ENCODE measurements at regions not wholly inside any gene's neighbourhood (a gene's known extent, or its start where the extent isn't known, plus 50 kb on each side); places are given as distances from the start of the nearest gene placed in this dataset.
"Not testable (repeated sequence)": the region's sequence is repeated elsewhere in the genome, so short reads cannot be mapped to it uniquely, and the experiment has no call there.

DNA sequence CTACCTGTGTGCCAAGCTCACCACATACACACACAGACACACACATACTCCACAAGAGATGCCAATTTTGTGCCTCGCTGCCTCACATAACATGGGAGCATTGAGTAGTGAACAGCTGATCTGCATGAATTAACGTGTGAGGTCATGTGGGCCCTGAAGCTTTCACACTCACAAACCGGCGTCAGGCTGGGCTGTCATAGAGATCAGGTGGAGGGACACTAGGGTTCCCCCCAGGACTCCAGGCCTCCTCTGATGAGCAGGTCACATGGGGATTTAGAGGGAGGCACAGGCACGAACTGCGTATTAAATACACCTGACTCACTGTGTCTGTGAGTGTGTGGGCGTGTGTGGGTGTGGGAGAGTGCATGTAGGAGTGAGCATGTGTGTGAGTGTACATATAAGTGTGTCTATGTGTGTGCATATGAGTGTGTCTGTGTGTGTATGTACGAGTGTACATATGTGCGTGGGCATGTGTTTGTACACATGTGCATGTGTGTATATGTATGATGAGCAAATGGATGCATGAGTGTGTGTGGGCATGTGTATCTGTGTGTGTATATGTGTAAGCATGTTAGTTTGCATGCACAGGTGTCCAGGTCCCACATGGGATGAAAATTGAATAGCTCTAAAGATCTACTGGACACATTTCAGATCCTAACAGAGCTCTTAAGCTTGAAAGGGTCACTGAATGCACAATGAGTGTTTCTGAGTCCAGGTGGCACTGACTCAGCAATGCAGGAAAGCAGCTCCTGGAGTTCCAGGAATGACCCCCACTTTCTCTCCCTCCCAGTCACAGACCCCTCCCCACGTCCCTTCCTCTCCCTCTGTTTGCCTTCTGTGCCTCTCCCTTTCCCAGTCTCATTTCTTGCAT is 336.6 kb downstream of the PREX1 start:
- no peak for DNase-seq

DNA sequence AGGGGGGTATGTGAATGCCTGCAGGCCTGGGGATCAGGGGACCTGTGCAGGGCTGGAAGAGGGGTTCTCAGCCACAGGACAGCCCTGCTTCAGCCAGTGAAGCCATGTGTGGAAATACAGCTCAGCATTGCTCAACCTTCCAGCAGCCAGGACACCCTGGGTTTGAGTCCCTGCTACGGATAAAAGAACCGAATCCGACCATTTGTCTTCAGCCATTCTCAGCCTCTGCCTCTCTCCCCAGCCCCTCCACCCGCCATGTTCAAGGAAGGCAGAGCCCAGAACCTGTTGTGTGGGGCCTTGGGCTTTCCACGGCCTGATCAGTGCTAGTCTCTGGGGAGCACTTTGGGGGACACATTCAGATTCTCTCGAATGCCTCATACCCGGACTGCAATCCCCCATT is 337.5 kb downstream of the PREX1 start:
- DNase-seq, result not testable (repeated sequence)

DNA sequence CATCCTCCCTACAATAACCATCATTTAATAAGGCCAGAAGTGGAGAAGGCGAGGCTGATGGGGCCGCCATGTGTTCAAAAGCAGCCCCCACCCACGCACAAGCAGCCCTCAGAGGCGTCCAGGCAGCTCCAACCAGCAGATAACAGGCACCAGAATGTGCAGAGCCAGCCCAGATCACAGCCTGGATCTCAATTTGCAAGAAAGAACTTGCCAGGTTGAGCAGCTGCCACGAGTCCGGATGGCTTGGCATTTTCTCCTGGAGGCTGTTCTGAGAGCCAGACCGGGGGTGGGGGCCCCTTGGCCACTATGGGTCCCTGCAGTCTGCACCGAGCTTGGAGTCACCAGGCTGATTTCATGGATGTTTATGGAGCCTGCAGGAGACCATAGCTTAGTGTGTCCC is 338.1 kb downstream of the PREX1 start:
- peak; percentile 15 for DNase-seq

DNA sequence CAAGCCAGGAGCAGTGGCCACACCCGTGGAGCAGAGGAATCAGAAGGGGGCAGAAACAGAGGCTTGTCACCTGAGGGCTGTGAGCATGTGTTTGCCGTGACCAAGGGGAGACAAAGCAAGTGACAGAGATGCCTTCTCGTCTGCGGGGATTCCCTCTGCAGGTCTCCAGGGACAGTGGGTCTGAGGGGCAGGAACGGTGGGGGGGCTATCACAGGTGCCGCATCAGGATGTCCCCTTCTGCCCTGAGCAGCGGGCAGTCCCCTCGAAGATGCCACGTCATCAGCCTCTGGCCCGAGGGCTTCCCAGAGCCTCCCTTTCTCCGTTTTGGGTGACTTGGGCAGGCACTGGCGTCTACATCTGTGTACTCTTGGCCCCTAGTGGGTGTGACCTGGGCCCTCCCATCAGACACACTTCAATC is 338.7 kb downstream of the PREX1 start:
- no peak for DNase-seq

DNA sequence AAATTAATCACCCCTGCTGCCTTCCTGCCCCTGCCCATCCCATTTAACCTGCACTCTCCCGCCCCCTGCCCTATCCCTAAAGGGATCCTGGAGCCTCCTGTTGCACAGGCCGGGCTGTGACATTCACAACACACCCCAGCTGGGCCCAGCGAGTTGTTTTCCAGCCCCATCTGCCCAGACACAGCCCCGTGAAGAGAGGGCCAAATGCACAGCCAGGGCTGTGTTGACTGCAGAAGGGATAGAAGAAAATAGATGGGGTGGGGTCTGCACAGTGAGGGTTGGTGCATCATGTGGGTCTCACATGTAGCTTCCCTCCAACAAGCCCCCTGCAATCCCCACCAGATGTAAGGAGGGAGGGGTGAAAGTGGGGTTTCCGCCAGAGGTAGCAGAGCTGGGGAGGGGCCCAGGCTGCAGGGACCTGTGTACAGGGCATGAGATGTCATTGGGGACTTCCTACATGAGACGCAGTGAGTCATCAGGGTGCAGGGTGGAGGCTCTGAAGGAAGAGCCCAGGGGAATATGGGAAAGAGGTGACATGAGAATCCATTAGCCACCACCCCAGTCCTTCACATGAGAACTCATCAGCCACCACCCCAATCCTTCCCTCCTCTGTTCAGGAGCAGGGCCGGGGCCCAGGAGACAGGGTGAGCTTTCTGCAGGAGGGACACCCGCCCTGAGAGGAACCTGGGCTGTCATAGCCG is 339.3 kb downstream of the PREX1 start:
- DNase-seq, result not testable (repeated sequence)

DNA sequence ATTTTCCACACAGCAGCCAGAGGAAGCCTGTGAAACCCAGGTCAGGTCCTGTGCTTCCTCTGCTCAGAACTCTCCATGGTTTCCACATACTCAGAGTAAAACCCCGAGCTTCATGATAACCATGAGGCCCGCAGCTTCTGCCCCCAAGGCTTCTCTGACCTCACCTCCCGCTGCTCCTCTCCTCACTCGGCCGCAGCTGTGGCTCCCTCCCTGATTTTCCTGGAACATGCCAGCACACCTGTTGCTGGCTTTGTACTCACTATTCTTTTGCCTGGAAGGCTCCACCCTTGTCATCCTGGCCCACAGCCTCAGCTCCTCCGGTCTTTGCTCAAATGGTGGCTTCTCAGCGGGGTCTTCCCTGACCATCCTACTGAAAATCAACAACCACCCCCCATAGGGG is 341.7 kb downstream of the PREX1 start:
- DNase-seq, result no peak

DNA sequence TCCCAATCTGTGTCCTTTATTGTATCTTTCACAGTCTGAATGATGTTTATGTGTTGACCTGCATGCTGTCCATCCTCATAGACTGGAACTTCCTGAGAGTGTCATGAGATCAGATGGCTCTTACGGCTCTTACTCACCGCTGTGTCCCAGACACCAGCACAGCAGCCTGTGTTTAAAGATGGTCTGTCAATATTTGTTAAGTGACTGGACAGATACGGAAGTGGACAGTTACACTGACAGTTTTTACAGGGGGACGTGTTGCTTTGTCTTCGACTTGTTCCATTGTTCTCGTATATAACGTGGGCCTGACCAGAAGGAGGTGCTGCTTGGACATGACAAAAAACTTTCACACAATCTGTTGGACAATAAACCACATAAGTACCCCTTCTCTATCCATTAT is 342.6 kb downstream of the PREX1 start:
- DNase-seq, result not testable (repeated sequence)

DNA sequence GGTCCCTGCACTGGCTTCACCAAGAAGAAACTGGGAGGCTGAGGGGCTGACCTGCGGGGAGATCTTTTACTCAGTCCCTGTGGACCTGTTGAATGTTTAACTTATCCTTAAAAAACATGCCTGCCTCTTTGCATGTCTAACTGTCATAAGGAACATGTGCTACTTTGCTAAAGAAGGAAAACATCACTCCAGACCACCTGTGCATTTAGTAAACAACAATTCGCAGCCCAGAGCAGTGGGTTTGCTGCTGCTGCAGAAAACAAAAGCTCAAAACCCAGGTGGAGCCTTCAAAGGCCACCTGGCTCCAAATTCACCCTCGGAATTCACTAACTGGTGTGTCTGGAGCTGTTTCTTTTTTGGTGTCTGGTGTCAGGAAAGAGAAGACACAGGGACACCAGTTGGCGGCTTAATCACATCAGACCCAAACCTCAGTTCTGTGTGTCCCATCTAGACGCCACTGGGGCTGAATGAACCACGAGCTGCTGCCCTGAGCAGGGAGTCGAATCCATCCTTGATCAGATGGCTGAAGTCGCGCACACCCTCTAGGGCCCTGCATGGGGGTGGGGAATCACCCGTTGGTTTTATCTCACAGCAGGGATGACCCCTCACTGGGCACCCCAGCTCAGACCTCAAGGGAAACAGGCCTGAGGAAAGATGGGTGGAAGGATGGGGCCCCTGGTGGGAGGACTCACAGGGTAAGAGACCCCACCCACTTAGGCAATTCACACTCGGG is 344.3 kb downstream of the PREX1 start:
- no peak for DNase-seq

DNA sequence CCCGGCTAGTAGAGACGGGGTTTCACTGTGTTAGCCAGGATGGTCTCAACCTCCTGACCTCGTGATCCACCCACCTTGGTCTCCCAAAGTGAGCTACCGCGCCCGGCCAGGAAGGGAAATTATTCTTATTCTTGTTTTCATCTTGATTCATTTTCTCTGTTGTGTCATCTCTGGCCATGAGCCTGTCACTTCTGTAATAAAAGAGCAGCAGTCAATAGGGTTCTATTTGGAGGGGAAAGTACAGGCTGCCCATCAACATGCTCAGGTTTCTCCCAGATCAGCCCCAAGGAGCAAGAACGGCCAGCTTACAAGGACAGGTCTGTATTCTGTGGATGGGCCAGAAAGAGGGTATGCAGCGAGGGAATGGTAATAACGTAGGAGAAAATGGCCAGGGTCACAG is 345.0 kb downstream of the PREX1 start:
- no peak for DNase-seq

DNA sequence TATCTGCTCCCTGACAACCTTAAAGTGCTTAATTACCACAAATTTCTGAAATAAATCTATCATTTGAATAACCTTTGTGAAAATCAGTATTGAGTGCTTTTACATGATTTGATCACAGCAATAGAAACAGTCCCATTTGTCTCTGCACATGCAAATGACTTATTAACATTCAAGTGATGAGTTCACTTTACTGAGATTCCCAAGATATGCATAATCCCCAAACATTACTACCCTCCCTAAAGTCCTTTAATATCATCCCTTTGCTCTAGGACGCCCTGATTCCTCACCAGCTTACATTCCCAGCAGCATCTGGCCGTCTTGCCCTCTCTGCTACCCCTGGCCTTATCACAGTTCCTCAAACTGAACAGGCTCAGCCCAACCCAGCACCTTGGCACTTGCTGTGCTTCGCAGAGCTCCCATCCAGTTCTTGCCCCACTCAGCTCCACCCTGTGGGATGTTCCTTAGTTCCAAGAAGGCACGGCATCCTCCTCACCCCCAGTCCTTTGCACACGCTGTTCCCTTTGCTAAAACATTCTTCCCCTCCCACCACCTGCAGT is 347.5 kb downstream of the PREX1 start:
- DNase-seq, result no peak

DNA sequence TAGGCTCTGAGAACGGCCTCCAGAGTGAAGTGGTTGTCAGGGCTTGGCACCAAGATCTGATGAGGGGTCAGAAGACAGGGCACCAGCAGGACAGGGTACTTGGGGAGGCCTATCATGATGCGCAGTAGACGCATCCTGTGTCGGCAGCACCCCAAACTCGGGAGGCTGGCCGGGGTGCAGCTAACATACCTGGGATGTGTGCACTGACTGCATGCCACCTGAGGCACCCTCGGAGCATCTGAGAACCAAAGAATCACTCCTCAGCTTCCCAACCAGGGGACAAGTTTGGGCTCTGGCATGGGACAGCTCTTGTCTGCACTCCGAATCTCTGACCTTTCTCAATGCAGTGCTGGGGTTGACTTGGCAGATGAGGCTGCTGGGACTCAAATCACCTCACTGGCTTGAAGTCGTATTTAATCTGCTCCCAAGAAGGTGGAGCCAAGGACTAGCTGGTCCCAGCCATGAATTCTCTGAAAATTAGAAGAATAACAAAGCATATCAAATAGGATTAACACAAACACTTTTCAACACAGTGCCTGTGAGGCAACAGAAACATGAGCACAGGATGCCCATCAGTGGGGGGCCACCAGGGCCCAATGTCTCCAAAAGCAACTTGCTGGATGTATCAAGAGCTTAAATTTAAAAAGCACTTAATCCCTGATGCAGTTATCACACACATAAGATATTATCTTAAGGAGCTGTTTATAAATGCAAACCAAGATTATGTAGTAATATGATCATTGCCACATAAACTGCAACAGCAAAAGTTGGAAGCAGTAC is 348.8 kb downstream of the PREX1 start:
- DNase-seq, result no peak

DNA sequence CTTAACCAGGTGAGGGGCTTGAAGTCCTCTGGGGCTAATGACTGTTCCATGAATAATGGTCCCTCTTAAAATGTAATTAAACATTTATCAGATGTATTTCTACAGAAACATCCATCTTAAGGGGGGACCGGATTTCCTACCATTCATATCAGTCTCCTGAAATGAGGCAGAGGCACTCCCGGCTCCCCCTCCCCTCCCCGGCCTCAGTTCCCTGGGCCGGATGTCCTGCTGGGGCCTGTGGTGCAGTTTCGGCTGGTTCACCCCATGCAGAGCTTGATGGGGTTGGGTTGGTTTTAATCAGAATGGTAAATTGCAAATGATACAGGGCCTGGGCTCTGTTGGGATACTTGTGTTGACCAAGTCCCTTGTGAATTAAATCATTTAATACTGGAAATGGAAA is 349.4 kb downstream of the PREX1 start:
- DNase-seq, result no peak

DNA sequence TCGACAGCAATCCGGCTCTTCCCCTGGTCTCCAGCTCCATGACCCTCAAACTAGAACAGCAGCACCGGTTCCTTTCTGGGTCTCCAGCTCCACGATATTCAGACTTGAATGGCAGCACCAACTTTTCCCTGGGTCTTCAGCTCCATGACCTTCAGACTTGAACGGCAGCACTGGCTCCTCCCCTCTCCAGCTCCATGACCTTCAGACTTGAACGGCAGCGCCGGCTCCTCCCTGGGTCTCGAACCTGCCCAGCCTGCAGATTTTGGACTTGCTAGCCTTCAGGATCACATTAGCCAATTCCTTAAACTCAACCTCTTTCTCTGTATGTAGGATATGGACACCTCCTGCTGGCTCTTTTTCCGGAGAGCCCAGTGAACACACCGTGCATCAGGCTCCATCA is 350.9 kb downstream of the PREX1 start:
- no peak for DNase-seq

DNA sequence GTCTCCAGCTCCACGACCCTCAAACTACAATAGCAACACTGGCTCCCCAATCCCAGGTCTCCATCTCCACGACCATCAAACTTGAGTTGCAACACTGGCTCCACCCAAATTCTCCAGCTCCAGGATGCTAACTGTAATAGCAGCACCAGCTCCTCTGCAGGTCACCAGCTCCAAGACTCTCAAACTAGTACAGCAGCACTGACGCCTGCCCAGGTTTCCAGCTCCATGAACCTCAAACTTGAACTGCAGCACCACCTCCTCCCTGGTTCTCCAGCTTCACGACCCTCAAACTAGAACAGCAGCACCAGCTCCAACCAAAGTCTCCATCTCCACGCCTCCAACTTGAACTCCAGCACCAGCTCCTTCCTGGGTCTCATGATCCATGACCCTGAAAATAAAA is 353.8 kb downstream of the PREX1 start:
- no peak for DNase-seq

DNA sequence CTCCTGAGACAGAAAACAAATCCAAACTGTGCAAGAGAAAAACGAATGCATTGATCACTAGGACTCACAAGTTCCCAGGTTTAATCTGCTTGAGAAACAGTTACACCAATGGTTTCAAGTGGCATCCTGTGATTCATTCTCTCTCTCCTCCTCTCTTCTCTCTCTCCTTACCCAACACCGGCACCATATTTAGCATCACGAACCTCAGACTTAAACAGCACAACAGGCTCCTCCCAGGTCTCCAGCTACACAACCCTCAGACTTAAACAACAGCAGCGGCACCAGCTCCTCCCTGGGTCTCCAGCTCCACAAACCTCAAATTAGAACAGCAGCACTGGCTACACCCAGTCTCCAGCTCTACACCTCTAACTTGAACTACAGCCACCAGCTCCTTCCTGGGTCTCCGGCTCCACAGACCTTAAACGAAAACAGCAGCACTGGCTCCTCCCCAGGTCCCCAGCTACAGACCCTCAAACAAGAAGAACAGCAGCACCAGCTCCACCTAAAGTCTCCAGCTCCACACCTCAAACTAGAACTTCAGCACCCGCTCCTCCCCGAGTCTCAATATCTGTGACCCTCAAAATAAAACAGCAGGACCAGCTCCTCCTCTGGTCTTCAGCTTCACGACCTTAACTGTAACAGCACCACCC is 355.9 kb downstream of the PREX1 start:
- DNase-seq, result no peak

DNA sequence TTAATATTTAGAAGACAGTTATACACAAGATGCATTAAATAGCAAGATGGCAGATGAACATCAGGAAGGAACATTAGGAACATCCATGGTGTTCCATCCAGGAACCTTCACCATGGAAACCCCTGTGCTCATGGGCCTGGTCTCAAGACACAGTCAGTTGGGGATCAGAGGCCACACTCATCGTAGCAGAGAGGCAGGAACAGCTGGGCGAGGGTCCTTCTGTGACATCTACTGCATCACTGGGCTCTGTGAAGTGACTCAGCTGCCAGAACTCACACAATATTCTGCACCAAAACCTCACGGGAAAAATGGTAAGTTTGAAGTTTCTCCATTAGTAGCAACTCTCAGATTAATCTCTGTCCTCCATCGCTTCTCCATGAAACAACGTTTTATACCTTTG is 356.6 kb downstream of the PREX1 start:
- no peak for DNase-seq

DNA sequence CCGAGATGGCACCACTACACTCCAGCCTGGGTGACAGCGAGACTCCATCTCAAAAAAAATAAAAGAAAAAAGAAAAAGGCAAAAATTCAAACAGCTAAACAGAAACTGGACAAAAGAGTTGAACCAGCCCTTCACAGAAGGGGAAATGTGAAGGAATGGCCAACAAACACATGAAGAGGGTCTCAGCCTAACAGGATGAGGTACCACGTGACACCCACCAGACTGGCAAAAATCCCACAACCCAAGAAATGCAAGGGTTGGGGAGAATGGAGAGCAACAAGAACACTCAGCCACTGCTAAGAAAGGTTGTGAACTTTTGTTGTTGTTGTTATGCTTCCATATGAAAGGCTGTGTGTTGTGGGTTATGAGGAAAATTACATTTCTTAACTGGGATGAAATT is 357.7 kb downstream of the PREX1 start:
- no peak for DNase-seq

DNA sequence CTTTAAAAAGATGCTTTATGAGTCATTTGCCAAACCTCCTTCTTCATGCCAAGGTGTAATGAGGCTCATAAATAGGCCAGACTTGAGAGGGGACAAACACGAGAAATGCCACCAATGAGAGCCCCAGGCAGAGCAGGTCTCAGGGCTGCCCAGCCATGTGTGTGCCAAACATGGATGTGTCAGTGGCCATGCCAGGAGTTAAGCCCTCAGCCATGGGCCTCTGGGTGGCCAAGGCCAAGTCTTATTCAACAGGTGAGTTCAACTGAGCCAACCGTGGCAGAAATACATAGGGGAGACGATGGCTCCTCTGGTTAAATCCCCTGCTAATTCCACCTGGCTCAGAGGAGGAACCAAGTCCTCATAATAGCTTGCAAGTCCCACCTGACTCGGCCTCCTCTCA is 358.8 kb downstream of the PREX1 start:
- no peak for DNase-seq

DNA sequence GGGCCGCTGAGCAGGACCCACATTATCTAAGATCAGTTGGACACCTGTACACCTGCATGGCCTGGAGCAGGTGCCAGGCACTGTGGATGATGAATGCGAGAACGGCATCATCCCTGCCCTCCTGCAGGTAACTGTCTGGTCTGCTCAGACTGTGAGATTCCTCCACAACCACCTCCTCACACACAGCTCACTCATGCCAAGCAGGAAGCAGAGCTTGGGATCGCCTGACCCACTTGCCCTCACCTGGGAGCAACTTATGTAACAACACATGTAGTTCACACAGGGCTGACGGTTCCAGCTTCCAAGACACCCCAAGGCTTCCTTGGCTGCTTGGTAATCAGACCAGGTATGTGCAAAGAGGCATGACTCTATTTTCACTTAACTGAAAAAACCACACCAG is 359.2 kb downstream of the PREX1 start:
- DNase-seq, result no peak

DNA sequence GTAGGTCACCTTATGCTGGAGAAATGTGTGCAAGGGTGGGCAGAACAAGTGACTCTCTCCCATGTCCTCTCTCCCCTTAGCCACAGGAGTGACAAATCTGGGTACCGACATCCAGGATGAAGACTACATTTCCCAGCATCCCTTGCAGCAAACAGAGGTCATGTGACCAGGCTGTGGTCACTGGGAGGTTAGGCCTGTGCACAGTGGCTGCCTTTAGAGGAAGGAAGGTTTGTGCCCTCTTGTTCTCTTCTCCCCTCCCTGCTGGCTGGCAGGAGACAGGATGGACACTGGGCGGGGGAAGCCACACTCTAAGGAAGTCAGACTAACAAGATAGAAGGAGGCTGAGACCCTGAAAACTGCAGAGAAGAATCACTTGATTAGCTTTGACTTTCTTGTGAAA is 360.2 kb downstream of the PREX1 start:
- no peak for DNase-seq

DNA sequence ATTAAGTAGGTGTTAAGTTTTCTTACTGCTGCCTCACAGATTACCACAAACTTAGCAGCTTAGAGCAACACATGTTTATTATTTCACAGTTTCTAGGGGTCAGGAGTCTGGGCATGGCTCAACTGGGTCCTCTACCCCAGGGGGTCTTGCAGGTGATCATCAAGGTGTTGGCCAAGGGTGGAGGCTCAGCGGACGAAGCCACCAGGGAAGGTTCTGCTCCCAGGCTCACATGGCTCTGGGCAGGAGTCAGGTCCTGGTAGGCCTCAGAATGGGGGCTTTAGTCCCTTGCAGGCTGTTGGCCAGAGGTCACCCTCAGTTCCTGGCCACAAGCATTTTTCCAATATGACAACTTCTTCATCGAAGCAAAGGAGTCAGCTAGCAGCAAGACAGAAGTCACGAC is 362.5 kb downstream of the PREX1 start:
- no peak for DNase-seq
